ENCODE measurements at regions not wholly inside any gene's neighbourhood (a gene's known extent, or its start where the extent isn't known, plus 50 kb on each side); places are given as distances from the start of the nearest gene placed in this dataset.

DNA sequence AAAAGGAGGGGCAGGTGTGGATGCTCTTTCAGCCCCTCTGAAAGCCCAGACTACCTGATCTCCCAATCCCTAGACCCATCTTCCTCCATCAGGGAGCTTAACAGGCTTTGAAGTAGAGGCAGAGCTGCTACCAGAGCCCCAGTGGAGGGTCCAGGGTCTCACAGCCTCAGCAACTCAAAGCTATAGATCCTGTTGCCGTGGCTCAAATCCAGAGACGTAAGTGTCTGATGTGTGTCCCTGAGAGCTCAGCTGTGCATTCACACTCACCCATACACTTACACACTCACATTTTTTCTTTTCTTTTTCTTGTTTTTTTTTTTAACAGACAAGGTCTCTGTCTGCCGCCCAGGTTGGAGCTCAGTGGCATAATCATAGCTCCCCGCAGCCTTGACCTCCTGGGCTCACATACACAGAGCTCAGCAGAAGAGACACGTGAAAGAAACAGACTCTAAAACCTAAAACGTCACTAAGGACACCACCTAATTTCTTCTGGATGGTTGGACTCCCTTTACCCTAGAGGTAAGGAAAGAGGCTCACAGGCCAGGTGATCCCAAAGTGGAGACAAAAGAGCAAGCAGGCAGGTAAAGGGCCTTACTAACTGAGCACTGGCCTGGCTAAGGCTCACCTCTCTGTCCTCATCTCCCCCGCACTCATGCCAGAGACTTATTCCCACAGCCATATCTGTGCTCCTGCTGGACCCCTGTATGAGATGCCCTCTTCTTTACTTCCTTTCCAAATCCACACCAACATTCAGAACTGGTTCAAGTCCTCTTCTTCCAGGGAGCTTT, 80.7 kb downstream of the SCN11A start:
- TF ChIP-seq, protein P1, sequence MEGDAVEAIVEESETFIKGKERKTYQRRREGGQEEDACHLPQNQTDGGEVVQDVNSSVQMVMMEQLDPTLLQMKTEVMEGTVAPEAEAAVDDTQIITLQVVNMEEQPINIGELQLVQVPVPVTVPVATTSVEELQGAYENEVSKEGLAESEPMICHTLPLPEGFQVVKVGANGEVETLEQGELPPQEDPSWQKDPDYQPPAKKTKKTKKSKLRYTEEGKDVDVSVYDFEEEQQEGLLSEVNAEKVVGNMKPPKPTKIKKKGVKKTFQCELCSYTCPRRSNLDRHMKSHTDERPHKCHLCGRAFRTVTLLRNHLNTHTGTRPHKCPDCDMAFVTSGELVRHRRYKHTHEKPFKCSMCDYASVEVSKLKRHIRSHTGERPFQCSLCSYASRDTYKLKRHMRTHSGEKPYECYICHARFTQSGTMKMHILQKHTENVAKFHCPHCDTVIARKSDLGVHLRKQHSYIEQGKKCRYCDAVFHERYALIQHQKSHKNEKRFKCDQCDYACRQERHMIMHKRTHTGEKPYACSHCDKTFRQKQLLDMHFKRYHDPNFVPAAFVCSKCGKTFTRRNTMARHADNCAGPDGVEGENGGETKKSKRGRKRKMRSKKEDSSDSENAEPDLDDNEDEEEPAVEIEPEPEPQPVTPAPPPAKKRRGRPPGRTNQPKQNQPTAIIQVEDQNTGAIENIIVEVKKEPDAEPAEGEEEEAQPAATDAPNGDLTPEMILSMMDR (conservative IDR thresholded peaks at IDR 0.05 in 1 of 2, IDR thresholded peaks at IDR 0.05 in 1 of 2; ENCODE audit: extremely low read depth in 1 of 2, insufficient read depth in 1 of 2, low read depth in 1 of 2, low read length in 2 of 2): no peak
- TF ChIP-seq EZH2 (IDR thresholded peaks at IDR 0.05; ENCODE audit: borderline replicate concordance, low read length): no peak
